GM23338 (cell line): ENCODE measurements at regions not wholly inside any gene's neighbourhood (a gene's known extent, or its start where the extent isn't known, plus 50 kb on each side); places are given as distances from the start of the nearest gene placed in this dataset.

Source experiments
- CREB1 ChIP-seq: fragments of 250-450 bp; sonication (Bioruptor Pico); IDR thresholded peaks from 2 replicates; pipeline ENCODE4 v1.5.0; 2020; ENCODE audit warnings: low read depth, mild to moderate bottlenecking, moderate library complexity
- EZH2 ChIP-seq: fragments of 200-600 bp; sonication (generic); IDR thresholded peaks from one replicate; pipeline ENCODE4 v1.8.0; 2017; ENCODE audit warnings: antibody characterized with exemption, mild to moderate bottlenecking, low read depth; ENCODE audit not compliant: unreplicated experiment
- EZH2phosphoT487 ChIP-seq: fragments of 200-600 bp; sonication (generic); IDR thresholded peaks from one replicate; pipeline ENCODE4 v1.8.1; 2018; ENCODE audit warnings: antibody characterized with exemption; ENCODE audit not compliant: unreplicated experiment
- JUNB ChIP-seq: IDR thresholded peaks from one replicate; pipeline ENCODE4 v1.6.1; 2016; ENCODE audit warnings: antibody characterized with exemption; ENCODE audit not compliant: unreplicated experiment
- POLR2AphosphoS5 ChIP-seq: IDR thresholded peaks from 2 replicates; pipeline ENCODE4 v1.6.1; 2016; ENCODE audit warnings: antibody characterized with exemption, low read depth
- STAT1 ChIP-seq: IDR thresholded peaks from one replicate; pipeline ENCODE4 v1.6.1; 2016; ENCODE audit warnings: antibody characterized with exemption; ENCODE audit not compliant: unreplicated experiment
- ZNF114 ChIP-seq: fragments of 250-450 bp; sonication (Bioruptor Pico); IDR thresholded peaks from 2 replicates; pipeline ENCODE4 v1.5.0; 2020; ENCODE audit warnings: mild to moderate bottlenecking, moderate library complexity
- ZNF331 ChIP-seq: fragments of 250-450 bp; sonication (Bioruptor Pico); IDR thresholded peaks from 2 replicates; pipeline ENCODE4 v1.5.0; 2020; ENCODE audit warnings: low read depth, mild to moderate bottlenecking, moderate library complexity
- TF ChIP-seq, protein P1 (sequence below), 2 experiments: fragments of 200-600 bp in 1 of 2; sonication (generic) in 1 of 2; conservative IDR thresholded peaks; 2 replicates each; pipeline versions ENCODE4 v1.5.1 to v1.6.1; 2016 to 2017; ENCODE audit warnings: antibody characterized with exemption in 2 of 2, low read depth in 2 of 2, mild to moderate bottlenecking in 2 of 2, moderate library complexity in 1 of 2
- TF ChIP-seq, protein P2 (sequence below): IDR thresholded peaks from 2 replicates; pipeline ENCODE4 v1.6.1; 2016; ENCODE audit warnings: antibody characterized with exemption
- TF ChIP-seq, protein P3 (sequence below): IDR thresholded peaks from one replicate; pipeline ENCODE4 v1.6.1; 2018; ENCODE audit warnings: antibody characterized with exemption; ENCODE audit not compliant: unreplicated experiment

DNA sequence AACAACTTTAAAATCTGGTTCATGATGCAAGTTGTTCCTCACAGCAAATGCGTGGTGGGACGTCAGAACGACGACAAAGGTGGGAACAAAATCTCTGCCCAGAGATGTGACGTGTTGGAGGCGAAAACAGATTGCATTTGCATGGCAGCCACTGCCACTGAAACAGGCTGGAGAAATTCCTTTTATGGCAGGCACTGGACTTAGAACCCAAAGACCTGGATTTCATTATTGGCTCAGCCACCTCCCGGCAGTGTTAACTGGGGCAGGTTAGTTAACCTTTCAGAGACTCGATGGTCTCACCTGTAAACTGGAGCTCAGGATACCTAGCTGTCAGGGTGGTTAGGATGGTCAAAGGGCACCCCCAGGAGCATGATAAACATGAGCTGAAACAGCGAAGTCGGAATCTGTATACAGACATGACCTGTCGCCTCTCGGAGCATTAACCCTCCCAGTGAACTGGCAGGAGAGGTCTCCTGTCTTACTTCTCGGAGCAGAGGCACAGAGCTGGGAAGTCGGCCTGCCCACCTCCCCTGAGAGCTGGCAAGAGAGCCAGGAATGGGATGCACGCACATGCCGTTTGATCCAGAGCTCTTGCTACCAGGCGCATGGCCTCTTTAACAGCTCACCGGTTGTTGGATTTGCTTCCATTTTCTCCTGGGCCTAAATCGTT, 59.2 kb upstream of the TARBP1 start:
- TF ChIP-seq, protein P1, sequence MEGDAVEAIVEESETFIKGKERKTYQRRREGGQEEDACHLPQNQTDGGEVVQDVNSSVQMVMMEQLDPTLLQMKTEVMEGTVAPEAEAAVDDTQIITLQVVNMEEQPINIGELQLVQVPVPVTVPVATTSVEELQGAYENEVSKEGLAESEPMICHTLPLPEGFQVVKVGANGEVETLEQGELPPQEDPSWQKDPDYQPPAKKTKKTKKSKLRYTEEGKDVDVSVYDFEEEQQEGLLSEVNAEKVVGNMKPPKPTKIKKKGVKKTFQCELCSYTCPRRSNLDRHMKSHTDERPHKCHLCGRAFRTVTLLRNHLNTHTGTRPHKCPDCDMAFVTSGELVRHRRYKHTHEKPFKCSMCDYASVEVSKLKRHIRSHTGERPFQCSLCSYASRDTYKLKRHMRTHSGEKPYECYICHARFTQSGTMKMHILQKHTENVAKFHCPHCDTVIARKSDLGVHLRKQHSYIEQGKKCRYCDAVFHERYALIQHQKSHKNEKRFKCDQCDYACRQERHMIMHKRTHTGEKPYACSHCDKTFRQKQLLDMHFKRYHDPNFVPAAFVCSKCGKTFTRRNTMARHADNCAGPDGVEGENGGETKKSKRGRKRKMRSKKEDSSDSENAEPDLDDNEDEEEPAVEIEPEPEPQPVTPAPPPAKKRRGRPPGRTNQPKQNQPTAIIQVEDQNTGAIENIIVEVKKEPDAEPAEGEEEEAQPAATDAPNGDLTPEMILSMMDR (conservative IDR thresholded peaks at IDR 0.05; ENCODE audit: low read depth in 2 of 2) = no peak
- TF ChIP-seq EZH2phosphoT487 = no peak
- TF ChIP-seq EZH2 = no peak
- TF ChIP-seq CREB1 (CRISPR knock-in tag) = no peak
- TF ChIP-seq ZNF114 (CRISPR knock-in tag) = no peak
- no peak for TF ChIP-seq POLR2AphosphoS5
- TF ChIP-seq, protein P2, sequence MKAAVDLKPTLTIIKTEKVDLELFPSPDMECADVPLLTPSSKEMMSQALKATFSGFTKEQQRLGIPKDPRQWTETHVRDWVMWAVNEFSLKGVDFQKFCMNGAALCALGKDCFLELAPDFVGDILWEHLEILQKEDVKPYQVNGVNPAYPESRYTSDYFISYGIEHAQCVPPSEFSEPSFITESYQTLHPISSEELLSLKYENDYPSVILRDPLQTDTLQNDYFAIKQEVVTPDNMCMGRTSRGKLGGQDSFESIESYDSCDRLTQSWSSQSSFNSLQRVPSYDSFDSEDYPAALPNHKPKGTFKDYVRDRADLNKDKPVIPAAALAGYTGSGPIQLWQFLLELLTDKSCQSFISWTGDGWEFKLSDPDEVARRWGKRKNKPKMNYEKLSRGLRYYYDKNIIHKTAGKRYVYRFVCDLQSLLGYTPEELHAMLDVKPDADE = no peak
- TF ChIP-seq, protein P3, sequence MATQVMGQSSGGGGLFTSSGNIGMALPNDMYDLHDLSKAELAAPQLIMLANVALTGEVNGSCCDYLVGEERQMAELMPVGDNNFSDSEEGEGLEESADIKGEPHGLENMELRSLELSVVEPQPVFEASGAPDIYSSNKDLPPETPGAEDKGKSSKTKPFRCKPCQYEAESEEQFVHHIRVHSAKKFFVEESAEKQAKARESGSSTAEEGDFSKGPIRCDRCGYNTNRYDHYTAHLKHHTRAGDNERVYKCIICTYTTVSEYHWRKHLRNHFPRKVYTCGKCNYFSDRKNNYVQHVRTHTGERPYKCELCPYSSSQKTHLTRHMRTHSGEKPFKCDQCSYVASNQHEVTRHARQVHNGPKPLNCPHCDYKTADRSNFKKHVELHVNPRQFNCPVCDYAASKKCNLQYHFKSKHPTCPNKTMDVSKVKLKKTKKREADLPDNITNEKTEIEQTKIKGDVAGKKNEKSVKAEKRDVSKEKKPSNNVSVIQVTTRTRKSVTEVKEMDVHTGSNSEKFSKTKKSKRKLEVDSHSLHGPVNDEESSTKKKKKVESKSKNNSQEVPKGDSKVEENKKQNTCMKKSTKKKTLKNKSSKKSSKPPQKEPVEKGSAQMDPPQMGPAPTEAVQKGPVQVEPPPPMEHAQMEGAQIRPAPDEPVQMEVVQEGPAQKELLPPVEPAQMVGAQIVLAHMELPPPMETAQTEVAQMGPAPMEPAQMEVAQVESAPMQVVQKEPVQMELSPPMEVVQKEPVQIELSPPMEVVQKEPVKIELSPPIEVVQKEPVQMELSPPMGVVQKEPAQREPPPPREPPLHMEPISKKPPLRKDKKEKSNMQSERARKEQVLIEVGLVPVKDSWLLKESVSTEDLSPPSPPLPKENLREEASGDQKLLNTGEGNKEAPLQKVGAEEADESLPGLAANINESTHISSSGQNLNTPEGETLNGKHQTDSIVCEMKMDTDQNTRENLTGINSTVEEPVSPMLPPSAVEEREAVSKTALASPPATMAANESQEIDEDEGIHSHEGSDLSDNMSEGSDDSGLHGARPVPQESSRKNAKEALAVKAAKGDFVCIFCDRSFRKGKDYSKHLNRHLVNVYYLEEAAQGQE = no peak
- no peak for TF ChIP-seq JUNB
- no peak for TF ChIP-seq ZNF331 (CRISPR knock-in tag)
- TF ChIP-seq STAT1 = no peak
